K562 (cell line): ENCODE measurements at regions not wholly inside any gene's neighbourhood (a gene's known extent, or its start where the extent isn't known, plus 50 kb on each side); places are given as distances from the start of the nearest gene placed in this dataset.
A peak's percentile ranks its signal among the peaks of the same experiment; 100 is the strongest.

ENCODE experiments used
- ZNF146 ChIP-seq: IDR thresholded peaks from one replicate; pipeline ENCODE4 v1.6.1; 2018; ENCODE audit warnings: missing compliant biosample characterization; ENCODE audit not compliant: unreplicated experiment
- TF ChIP-seq, protein P1 (sequence below): fragments of 200-600 bp; sonication (generic); IDR thresholded peaks from one replicate; pipeline ENCODE4 v1.6.1; 2012; ENCODE audit warnings: mild to moderate bottlenecking, low read depth, low read length, inconsistent platforms

DNA sequence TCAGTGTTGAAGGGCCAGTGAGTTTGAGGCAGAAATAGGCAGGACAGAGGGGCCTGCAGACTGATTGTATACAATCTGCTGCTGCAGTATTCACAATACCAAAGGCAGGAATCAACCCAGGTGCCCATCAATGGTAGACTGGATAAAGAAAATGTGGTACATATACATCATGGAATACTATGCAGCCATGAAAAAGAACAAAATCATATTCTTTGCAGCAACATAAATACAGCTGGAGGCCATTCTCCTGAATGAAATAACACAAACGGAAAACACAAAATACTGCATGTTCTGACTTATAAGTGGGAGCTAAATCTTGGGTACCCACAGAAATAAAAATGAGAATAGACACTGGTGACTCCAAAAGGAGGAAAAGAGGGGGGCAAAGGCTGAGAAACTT, 485.1 kb downstream of the XYLT1 start (continued):
- TF ChIP-seq, protein P1, sequence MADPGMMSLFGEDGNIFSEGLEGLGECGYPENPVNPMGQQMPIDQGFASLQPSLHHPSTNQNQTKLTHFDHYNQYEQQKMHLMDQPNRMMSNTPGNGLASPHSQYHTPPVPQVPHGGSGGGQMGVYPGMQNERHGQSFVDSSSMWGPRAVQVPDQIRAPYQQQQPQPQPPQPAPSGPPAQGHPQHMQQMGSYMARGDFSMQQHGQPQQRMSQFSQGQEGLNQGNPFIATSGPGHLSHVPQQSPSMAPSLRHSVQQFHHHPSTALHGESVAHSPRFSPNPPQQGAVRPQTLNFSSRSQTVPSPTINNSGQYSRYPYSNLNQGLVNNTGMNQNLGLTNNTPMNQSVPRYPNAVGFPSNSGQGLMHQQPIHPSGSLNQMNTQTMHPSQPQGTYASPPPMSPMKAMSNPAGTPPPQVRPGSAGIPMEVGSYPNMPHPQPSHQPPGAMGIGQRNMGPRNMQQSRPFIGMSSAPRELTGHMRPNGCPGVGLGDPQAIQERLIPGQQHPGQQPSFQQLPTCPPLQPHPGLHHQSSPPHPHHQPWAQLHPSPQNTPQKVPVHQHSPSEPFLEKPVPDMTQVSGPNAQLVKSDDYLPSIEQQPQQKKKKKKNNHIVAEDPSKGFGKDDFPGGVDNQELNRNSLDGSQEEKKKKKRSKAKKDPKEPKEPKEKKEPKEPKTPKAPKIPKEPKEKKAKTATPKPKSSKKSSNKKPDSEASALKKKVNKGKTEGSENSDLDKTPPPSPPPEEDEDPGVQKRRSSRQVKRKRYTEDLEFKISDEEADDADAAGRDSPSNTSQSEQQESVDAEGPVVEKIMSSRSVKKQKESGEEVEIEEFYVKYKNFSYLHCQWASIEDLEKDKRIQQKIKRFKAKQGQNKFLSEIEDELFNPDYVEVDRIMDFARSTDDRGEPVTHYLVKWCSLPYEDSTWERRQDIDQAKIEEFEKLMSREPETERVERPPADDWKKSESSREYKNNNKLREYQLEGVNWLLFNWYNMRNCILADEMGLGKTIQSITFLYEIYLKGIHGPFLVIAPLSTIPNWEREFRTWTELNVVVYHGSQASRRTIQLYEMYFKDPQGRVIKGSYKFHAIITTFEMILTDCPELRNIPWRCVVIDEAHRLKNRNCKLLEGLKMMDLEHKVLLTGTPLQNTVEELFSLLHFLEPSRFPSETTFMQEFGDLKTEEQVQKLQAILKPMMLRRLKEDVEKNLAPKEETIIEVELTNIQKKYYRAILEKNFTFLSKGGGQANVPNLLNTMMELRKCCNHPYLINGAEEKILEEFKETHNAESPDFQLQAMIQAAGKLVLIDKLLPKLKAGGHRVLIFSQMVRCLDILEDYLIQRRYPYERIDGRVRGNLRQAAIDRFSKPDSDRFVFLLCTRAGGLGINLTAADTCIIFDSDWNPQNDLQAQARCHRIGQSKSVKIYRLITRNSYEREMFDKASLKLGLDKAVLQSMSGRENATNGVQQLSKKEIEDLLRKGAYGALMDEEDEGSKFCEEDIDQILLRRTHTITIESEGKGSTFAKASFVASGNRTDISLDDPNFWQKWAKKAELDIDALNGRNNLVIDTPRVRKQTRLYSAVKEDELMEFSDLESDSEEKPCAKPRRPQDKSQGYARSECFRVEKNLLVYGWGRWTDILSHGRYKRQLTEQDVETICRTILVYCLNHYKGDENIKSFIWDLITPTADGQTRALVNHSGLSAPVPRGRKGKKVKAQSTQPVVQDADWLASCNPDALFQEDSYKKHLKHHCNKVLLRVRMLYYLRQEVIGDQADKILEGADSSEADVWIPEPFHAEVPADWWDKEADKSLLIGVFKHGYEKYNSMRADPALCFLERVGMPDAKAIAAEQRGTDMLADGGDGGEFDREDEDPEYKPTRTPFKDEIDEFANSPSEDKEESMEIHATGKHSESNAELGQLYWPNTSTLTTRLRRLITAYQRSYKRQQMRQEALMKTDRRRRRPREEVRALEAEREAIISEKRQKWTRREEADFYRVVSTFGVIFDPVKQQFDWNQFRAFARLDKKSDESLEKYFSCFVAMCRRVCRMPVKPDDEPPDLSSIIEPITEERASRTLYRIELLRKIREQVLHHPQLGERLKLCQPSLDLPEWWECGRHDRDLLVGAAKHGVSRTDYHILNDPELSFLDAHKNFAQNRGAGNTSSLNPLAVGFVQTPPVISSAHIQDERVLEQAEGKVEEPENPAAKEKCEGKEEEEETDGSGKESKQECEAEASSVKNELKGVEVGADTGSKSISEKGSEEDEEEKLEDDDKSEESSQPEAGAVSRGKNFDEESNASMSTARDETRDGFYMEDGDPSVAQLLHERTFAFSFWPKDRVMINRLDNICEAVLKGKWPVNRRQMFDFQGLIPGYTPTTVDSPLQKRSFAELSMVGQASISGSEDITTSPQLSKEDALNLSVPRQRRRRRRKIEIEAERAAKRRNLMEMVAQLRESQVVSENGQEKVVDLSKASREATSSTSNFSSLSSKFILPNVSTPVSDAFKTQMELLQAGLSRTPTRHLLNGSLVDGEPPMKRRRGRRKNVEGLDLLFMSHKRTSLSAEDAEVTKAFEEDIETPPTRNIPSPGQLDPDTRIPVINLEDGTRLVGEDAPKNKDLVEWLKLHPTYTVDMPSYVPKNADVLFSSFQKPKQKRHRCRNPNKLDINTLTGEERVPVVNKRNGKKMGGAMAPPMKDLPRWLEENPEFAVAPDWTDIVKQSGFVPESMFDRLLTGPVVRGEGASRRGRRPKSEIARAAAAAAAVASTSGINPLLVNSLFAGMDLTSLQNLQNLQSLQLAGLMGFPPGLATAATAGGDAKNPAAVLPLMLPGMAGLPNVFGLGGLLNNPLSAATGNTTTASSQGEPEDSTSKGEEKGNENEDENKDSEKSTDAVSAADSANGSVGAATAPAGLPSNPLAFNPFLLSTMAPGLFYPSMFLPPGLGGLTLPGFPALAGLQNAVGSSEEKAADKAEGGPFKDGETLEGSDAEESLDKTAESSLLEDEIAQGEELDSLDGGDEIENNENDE = no peak
- TF ChIP-seq ZNF146 (CRISPR knock-in tag) = peak; percentile 97
